SK-N-SH treated with all-trans-retinoic acid at 6 μM for 48 hours (cell line): ENCODE measurements at regions not wholly inside any gene's neighbourhood (a gene's known extent, or its start where the extent isn't known, plus 50 kb on each side); places are given as distances from the start of the nearest gene placed in this dataset.

ENCODE experiments used
- ARNTL ChIP-seq: fragments of 450-650 bp; formaldehyde crosslinking; IDR thresholded peaks from 2 replicates; pipeline ENCODE4 v1.5.0; 2020; ENCODE audit warnings: low read depth, mild to moderate bottlenecking, moderate library complexity, borderline replicate concordance
- CREB5 ChIP-seq: fragments of 250-450 bp; sonication (Bioruptor Pico); IDR thresholded peaks from 2 replicates; pipeline ENCODE4 v1.5.1; 2020; ENCODE audit warnings: low read depth, mild to moderate bottlenecking, moderate library complexity
- CSRNP3 ChIP-seq: fragments of 250-450 bp; sonication (Bioruptor Pico); IDR thresholded peaks from 2 replicates; pipeline ENCODE4 v1.5.1; 2021; ENCODE audit warnings: mild to moderate bottlenecking, moderate library complexity
- PPARA ChIP-seq: fragments of 250-450 bp; sonication (Bioruptor Pico); IDR thresholded peaks from 2 replicates; pipeline ENCODE4 v1.5.0; 2020; ENCODE audit warnings: mild to moderate bottlenecking, borderline replicate concordance
- RARB ChIP-seq: fragments of 250-450 bp; sonication (Bioruptor Pico); IDR thresholded peaks from 2 replicates; pipeline ENCODE4 v1.8.0; 2021; ENCODE audit warnings: mild to moderate bottlenecking, moderate library complexity
- TCF4 ChIP-seq: fragments of 250-450 bp; sonication (Bioruptor Pico); IDR thresholded peaks from 2 replicates; pipeline ENCODE4 v1.8.0; 2021; ENCODE audit warnings: mild to moderate bottlenecking, moderate library complexity, borderline replicate concordance
- TOX ChIP-seq: fragments of 250-450 bp; sonication (Bioruptor Pico); IDR thresholded peaks from 2 replicates; pipeline ENCODE4 v1.8.0; 2021; ENCODE audit warnings: mild to moderate bottlenecking, moderate library complexity, borderline replicate concordance
- ZC3H10 ChIP-seq: fragments of 250-450 bp; sonication (Bioruptor Pico); IDR thresholded peaks from 2 replicates; pipeline ENCODE4 v1.5.1; 2021; ENCODE audit warnings: mild to moderate bottlenecking, moderate library complexity
- ZFP3 ChIP-seq: fragments of 250-450 bp; sonication (Bioruptor Pico); IDR thresholded peaks from 2 replicates; pipeline ENCODE4 v1.5.0; 2020; ENCODE audit warnings: mild to moderate bottlenecking, moderate library complexity
- ZNF70 ChIP-seq: fragments of 450-650 bp; formaldehyde crosslinking; IDR thresholded peaks from 2 replicates; pipeline ENCODE4 v1.5.0; 2020; ENCODE audit warnings: mild to moderate bottlenecking, moderate library complexity
- ZNF8 ChIP-seq: fragments of 450-650 bp; formaldehyde crosslinking; IDR thresholded peaks from 2 replicates; pipeline ENCODE4 v1.5.0; 2020; ENCODE audit warnings: mild to moderate bottlenecking, moderate library complexity
- TF ChIP-seq, protein P1 (sequence below): fragments of 250-450 bp; sonication (Bioruptor Pico); IDR thresholded peaks from 2 replicates; pipeline ENCODE4 v1.5.0; 2020; ENCODE audit warnings: mild to moderate bottlenecking, moderate library complexity

GRCh38 chr9:108258640-108259039 is 597.1 kb downstream of the ACTL7B start:
- TF ChIP-seq, protein P1, sequence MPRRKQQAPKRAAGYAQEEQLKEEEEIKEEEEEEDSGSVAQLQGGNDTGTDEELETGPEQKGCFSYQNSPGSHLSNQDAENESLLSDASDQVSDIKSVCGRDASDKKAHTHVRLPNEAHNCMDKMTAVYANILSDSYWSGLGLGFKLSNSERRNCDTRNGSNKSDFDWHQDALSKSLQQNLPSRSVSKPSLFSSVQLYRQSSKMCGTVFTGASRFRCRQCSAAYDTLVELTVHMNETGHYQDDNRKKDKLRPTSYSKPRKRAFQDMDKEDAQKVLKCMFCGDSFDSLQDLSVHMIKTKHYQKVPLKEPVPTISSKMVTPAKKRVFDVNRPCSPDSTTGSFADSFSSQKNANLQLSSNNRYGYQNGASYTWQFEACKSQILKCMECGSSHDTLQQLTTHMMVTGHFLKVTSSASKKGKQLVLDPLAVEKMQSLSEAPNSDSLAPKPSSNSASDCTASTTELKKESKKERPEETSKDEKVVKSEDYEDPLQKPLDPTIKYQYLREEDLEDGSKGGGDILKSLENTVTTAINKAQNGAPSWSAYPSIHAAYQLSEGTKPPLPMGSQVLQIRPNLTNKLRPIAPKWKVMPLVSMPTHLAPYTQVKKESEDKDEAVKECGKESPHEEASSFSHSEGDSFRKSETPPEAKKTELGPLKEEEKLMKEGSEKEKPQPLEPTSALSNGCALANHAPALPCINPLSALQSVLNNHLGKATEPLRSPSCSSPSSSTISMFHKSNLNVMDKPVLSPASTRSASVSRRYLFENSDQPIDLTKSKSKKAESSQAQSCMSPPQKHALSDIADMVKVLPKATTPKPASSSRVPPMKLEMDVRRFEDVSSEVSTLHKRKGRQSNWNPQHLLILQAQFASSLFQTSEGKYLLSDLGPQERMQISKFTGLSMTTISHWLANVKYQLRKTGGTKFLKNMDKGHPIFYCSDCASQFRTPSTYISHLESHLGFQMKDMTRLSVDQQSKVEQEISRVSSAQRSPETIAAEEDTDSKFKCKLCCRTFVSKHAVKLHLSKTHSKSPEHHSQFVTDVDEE (CRISPR knock-in tag): no peak
- TF ChIP-seq TCF4: no peak
- TF ChIP-seq RARB: no peak
- no peak for TF ChIP-seq CREB5 (CRISPR knock-in tag)
- no peak for TF ChIP-seq ZNF8 (CRISPR knock-in tag)
- TF ChIP-seq ZC3H10 (CRISPR knock-in tag): no peak
- no peak for TF ChIP-seq ZFP3 (CRISPR knock-in tag)
- no peak for TF ChIP-seq TOX (CRISPR knock-in tag)
- no peak for TF ChIP-seq ZNF70 (CRISPR knock-in tag)
- no peak for TF ChIP-seq CSRNP3 (CRISPR knock-in tag)
- TF ChIP-seq PPARA: no peak
- no peak for TF ChIP-seq ARNTL (CRISPR knock-in tag)
